ENCODE measurements at regions not wholly inside any gene's neighbourhood (a gene's known extent, or its start where the extent isn't known, plus 50 kb on each side); places are given as distances from the start of the nearest gene placed in this dataset.

GRCh38 chr3:70800951-70801350 is 488.5 kb upstream of the MDFIC2 start:
- DNase-seq (ENCODE audit: low read depth): no peak

GRCh38 chr3:70789878-70790277 is 477.4 kb upstream of the MDFIC2 start:
- DNase-seq (ENCODE audit: low read depth): no peak

DNA sequence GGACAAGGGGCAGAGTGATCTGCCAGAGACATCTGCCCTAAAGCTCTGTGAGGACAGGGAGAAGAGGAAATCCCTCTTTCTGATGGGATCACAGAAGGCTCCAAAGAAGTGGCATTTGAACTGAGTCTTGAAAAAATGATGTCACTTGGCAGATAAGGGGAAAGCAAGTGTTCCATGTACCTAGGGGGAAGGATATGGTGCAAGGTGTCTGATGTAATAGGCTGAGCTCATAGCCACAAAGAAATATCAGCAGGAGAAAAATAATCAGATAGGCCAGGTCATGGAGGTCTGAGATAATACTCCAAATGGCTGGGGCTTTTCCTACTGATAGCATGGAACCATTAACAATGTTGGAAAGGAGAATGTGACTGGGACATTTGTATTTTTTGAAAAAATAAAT is 468.4 kb upstream of the MDFIC2 start:
- no peak for DNase-seq (ENCODE audit: low read depth)

GRCh38 chr3:70779296-70779695 is 466.9 kb upstream of the MDFIC2 start:
- DNase-seq (ENCODE audit: low read depth): no peak

GRCh38 chr3:70776081-70776480 is 463.6 kb upstream of the MDFIC2 start:
- no peak for DNase-seq (ENCODE audit: low read depth)

- no peak for DNase-seq (ENCODE audit: low read depth)
Observed at GRCh38 chr3:70775257-70775656, 462.8 kb upstream of the MDFIC2 start.

DNA sequence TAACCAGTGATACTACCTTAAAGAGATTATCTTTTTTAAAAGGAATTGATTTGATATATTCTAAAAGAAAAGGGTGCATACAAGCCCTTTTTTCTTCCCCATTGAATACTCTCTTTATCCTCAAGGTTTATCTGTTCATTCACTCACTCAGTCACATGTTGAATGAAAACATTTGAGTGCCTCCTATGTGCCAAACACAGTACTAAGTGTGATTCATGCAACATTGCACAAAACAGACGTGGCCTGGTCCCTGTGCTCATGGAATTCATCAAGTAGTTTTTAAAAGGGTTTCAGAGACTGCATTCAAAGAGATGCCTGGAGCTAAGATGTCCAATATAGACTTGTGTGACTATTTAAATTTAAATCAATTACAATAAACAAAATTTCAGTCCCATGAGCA is 462.2 kb upstream of the MDFIC2 start:
- no peak for DNase-seq (ENCODE audit: low read depth)

- no peak for DNase-seq (ENCODE audit: low read depth)
Observed at GRCh38 chr3:70771426-70772147, 459.1 kb upstream of the MDFIC2 start.

GRCh38 chr3:70770650-70771049 is 458.2 kb upstream of the MDFIC2 start:
- DNase-seq (ENCODE audit: low read depth): no peak

GRCh38 chr3:70766301-70766700 is 453.9 kb upstream of the MDFIC2 start:
- no peak for DNase-seq (ENCODE audit: low read depth)

DNA sequence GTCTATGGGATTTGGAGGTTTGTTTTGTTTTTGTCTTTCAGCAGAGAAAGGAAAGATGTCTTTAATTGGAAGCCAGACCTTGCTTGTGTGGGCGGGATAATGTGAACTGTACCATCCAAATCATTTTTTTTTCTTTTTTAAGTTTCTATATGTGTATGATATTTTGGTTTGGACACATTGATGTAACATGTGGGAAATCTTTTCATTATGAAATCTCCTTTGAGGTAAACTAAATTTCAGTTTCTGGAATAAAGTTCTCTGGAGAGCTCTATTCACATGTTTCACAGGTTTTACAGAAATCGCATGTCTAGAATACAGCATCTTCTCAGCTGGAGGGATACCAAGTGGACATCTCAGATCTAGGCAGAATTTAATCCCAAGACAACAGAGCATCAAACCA is 451.5 kb upstream of the MDFIC2 start:
- no peak for DNase-seq (ENCODE audit: low read depth)

DNA sequence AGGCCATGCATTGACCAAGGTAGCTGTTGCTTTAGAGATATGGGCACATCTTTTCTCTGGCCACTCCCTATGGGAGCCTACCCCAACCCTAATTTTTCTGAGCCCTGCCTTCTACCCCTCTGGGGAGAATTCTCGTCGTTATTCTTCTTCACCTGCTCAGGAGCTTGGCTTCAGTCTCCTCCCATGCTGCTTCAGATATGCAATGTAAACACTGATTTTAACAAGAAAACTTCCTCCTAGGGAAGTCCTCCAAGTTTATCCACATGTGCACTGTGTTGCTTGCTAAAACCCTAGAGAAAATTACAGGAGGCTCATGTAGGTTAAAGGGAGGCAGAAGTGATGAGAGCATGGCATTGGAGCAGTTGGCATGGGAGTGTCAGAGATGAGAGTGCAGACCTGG is 445.2 kb upstream of the MDFIC2 start:
- no peak for DNase-seq (ENCODE audit: low read depth)

DNA sequence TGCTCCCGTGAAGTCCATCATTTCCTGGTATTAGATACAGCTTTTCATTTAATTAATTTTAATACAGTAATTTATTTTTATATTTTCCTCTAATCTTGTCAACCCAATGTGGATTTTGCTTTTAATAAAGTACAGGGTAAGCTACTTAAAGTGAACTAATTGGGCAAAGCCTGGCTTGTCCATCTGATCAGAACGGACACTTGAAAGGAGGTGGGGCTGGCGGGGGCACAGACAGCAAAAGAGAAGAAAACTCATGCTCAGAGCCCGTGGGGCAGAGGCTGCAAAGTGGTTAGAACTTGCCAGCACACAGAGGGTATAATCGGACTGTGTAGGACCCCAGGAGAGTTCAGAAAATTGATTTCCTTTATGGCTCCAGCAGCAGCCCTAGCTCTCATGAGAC is 443.1 kb upstream of the MDFIC2 start:
- no peak for DNase-seq (ENCODE audit: low read depth)

DNA sequence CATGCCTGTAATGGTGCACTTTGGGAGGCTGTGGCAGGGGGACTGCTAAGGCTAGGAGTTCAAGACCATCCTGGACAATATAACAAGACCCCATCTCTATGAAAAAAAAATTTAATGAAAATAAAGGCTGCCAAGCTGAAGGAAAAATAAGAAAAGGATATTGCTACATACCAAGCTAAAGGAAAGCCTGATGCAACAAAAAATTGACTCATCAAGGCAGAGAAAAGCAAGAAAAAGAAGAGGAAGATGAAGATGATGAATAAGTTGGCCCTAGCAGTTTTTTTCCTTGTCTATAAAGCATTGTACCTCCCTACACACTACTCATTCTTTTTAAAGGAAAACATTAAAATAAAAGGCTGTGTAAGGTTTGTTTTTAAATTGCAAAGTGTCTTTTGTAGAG is 441.9 kb upstream of the MDFIC2 start:
- no peak for DNase-seq (ENCODE audit: low read depth)

DNA sequence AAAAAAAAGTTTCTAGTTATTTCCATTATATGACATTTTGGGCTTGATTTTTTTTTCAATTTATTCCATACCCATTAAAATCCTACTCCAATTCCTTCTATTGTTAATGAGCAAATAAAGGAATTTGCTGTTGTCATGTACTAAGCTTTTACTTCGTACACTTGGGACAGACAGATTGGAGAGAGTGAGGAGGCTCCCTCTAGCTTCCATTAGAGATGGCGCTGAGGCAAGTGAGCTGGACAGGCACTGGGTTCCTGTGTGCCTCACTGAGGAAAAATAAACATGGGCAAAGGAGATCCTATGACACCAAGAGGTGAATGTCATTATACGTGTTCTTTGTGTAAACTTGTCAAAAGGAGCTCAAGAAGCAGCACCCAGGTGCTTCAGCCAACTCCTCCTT is 441.1 kb upstream of the MDFIC2 start:
- DNase-seq (ENCODE audit: low read depth): no peak

GRCh38 chr3:70752051-70752450 is 439.6 kb upstream of the MDFIC2 start:
- no peak for DNase-seq (ENCODE audit: low read depth)

DNA sequence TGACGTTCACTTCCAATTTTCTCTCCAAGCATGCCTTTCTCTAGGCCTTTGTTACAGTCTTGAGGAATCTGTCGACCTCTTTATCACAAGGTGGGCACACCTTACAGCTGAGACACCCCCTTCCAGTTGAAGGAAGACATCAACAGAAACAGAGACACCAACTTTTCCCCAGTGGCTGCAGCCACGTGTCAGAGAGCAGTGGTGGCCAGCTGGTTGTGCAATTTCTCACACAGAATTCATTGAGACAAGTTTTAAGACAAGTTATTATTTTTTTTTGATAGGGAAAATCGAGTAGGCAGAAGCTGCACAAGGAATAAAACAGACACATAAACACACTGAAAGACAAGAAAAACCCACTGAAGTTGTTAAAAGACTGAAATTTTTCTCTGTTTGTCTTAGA is 436.7 kb upstream of the MDFIC2 start:
- no peak for DNase-seq (ENCODE audit: low read depth)

DNA sequence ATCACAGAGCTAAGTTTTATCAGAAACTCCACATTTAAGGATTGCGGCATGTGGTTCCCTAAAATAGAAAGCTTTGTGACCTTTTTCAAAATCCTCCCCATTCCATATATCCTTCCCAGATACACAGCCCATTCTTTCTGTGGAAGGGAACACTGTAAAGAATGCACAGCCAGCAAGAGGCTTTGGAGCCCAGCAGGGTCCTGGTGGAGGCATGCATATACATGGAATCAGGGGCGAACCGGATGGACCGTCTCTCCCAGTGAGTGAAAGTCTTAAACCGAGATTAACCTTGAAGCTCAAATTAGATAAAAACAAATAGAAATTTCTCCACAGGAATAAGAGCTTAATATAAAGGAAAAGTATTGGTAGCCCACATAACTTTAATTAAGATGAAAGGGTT is 436.2 kb upstream of the MDFIC2 start:
- no peak for DNase-seq (ENCODE audit: low read depth)

DNA sequence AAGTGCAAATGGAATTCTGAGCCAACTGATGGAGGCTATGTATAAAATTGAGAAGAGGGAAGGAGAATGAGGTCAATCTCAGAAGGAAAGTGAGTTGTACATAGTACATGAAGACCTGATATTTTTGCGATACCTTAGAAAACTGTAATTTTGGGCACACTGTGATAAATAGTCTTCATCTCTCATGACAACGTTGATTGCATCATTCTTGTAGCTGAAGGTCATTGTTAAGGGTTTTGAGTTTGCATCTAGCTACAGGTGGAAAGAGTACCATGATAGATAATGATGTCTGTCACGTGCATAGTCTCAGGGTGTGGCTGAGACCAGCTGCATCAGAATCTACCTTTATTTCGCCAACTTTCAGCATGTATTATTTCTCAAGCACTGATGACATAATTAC is 435.4 kb upstream of the MDFIC2 start:
- DNase-seq (ENCODE audit: low read depth): no peak

DNA sequence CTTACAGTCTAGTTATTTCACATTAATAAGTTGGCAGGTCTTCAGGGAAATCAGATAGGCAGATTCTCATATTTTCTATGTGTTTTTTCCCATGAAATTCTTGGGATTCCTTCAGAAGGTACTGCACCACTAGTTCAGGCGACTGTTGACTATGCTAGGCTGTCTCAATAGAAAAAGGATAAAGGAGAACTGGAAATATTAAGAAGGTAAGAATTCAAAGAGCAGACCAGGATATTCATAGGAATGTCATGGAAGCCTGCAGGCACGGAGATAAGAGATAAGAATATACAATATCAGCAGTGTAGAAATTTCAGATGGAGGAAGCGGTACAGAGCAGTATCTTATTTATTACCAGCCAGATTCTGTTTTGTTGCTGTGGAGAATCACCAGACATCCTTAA is 432.1 kb upstream of the MDFIC2 start:
- no peak for DNase-seq (ENCODE audit: low read depth)

DNA sequence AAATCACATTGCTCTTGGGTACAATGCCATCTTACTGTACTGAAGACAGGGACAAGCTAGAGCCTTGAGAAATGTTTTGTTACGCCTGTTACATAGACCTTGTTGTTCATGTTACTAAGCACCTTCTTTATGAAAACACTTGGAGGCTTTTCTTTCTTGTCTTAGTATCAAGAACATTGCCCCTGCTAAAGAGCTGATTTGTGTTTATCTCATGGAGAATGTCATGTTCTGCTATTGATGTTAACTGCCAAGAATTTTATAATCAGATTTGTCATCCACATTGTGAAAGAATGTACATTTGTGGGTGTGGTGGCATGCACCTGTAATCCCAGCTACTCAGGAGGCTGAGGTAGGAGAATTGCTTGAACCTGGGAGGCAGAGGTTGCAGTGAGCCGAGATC is 431.3 kb upstream of the MDFIC2 start:
- DNase-seq (ENCODE audit: low read depth): no peak

- no peak for DNase-seq (ENCODE audit: low read depth)
Observed at GRCh38 chr3:70742081-70742480, 429.6 kb upstream of the MDFIC2 start.

- no peak for DNase-seq (ENCODE audit: low read depth)
Observed at GRCh38 chr3:70740872-70741271, 428.4 kb upstream of the MDFIC2 start.

DNA sequence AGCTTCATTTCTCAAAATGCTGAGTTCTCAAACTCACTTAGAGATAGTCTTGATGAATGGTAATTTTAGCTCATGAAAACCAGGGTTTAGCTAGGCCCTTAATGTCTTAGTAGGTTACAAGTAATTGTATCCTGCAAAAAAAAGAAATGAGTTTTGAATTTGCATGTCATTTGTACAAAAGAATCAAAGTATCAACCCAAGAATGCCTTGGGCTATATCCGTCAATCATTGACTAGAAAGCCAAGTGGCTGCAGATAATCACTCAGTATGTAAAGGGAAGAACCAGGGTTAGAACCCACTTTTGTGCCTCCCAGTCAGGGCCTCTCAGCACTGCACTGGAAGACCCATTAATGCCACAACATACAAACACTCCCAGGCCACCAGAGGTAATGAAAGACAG is 427.6 kb upstream of the MDFIC2 start:
- DNase-seq (ENCODE audit: low read depth): no peak

DNA sequence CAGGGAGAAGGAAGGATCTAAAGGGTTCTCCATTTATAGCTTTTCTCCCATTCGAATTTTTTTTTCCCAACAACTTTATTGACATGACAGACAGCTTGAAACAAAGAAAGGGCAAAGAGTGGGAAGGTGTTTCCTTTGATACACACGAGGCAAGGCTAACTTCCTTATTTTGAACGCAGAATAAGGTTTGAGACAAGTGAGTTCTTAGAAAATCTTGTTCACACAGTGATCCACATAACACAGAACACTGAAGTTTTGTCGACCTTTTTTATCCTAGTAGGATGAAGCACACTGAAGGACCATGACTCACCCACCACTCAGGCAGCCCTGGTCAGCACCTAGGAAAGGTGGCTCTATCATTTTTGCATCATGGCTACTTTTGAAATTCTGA is 425.8 kb upstream of the MDFIC2 start:
- no peak for DNase-seq (ENCODE audit: low read depth)

All from stimulated activated CD8-positive, alpha-beta memory T cell treated with anti-CD3 and anti-CD28 coated beads, Interleukin-4, amount 100 ng/mL, for 24 hours (primary cell).